ENCODE measurements at regions not wholly inside any gene's neighbourhood (a gene's known extent, or its start where the extent isn't known, plus 50 kb on each side); places are given as distances from the start of the nearest gene placed in this dataset.

GRCh38 chr6:144730088-144730645 is 445.0 kb downstream of the UTRN start:
- TF ChIP-seq CREB1 (IDR thresholded peaks at IDR 0.05; ENCODE audit: low read depth): no peak
- no peak for TF ChIP-seq YY1 (IDR thresholded peaks at IDR 0.05; ENCODE audit: low read depth)
- 0 out of 2 replicates have a peak, but pooled peaks have one; percentile 23 for TF ChIP-seq NFIC (IDR thresholded peaks at IDR 0.05)
- no peak for TF ChIP-seq TAF1 (IDR thresholded peaks at IDR 0.05; ENCODE audit: low read depth)
- no peak for TF ChIP-seq USF1 (IDR thresholded peaks at IDR 0.05)
- TF ChIP-seq RAD21 (IDR thresholded peaks at IDR 0.05; ENCODE audit: low read depth): no peak
- TF ChIP-seq TCF12 (IDR thresholded peaks at IDR 0.05; ENCODE audit: low read depth): no peak
- no peak for TF ChIP-seq ZBTB7A (IDR thresholded peaks at IDR 0.05; ENCODE audit: low read depth)
- TF ChIP-seq MAX (IDR thresholded peaks at IDR 0.05): 0 out of 2 replicates have a peak, but pooled peaks have one; percentile 21

GRCh38 chr6:144731229-144731628 is 446.1 kb downstream of the UTRN start:
- TF ChIP-seq YY1 (IDR thresholded peaks at IDR 0.05; ENCODE audit: low read depth) (no peak), FOXM1 (IDR thresholded peaks at IDR 0.05; ENCODE audit: borderline replicate concordance, low read depth) (peak; percentile 31; the same call in 1 of the 2 replicates)

GRCh38 chr6:144736763-144737162 is 451.6 kb downstream of the UTRN start:
- TF ChIP-seq TEAD4 (IDR thresholded peaks at IDR 0.05) (no peak), FOXM1 (IDR thresholded peaks at IDR 0.05; ENCODE audit: borderline replicate concordance, low read depth) (no peak), USF1 (IDR thresholded peaks at IDR 0.05) (no peak), EGR1 (IDR thresholded peaks at IDR 0.05) (no peak), CREB1 (IDR thresholded peaks at IDR 0.05; ENCODE audit: low read depth) (no peak), NFIC (IDR thresholded peaks at IDR 0.05) (no peak), REST (IDR thresholded peaks at IDR 0.05; ENCODE audit: low read depth) (no peak), RAD21 (IDR thresholded peaks at IDR 0.05; ENCODE audit: low read depth) (no peak), YY1 (IDR thresholded peaks at IDR 0.05; ENCODE audit: low read depth) (no peak), TCF12 (IDR thresholded peaks at IDR 0.05; ENCODE audit: low read depth) (no peak), CEBPB (IDR thresholded peaks at IDR 0.05) (no peak), EP300 (IDR thresholded peaks at IDR 0.05; ENCODE audit: borderline replicate concordance) (no peak)

GRCh38 chr6:144737998-144738397 is 452.9 kb downstream of the UTRN start:
- TF ChIP-seq USF1 (IDR thresholded peaks at IDR 0.05) (no peak), FOXM1 (IDR thresholded peaks at IDR 0.05; ENCODE audit: borderline replicate concordance, low read depth) (no peak), REST (IDR thresholded peaks at IDR 0.05; ENCODE audit: low read depth) (no peak), CEBPB (IDR thresholded peaks at IDR 0.05) (no peak), CREB1 (IDR thresholded peaks at IDR 0.05; ENCODE audit: low read depth) (no peak), TCF12 (IDR thresholded peaks at IDR 0.05; ENCODE audit: low read depth) (no peak), RAD21 (IDR thresholded peaks at IDR 0.05; ENCODE audit: low read depth) (no peak)

GRCh38 chr6:144739873-144740272 is 454.7 kb downstream of the UTRN start:
- TF ChIP-seq CREB1 (IDR thresholded peaks at IDR 0.05; ENCODE audit: low read depth) (no peak), FOXM1 (IDR thresholded peaks at IDR 0.05; ENCODE audit: borderline replicate concordance, low read depth) (no peak), TEAD4 (IDR thresholded peaks at IDR 0.05) (no peak), RAD21 (IDR thresholded peaks at IDR 0.05; ENCODE audit: low read depth) (no peak), EGR1 (IDR thresholded peaks at IDR 0.05) (no peak), EP300 (IDR thresholded peaks at IDR 0.05; ENCODE audit: borderline replicate concordance) (no peak), YY1 (IDR thresholded peaks at IDR 0.05; ENCODE audit: low read depth) (no peak), TAF1 (IDR thresholded peaks at IDR 0.05; ENCODE audit: low read depth) (no peak), USF1 (IDR thresholded peaks at IDR 0.05) (no peak), MAX (IDR thresholded peaks at IDR 0.05) (no peak), NFIC (IDR thresholded peaks at IDR 0.05) (no peak), REST (IDR thresholded peaks at IDR 0.05; ENCODE audit: low read depth) (no peak), ZBTB7A (IDR thresholded peaks at IDR 0.05; ENCODE audit: low read depth) (no peak), CEBPB (IDR thresholded peaks at IDR 0.05) (no peak)
